ENCODE measurements at regions not wholly inside any gene's neighbourhood (a gene's known extent, or its start where the extent isn't known, plus 50 kb on each side); places are given as distances from the start of the nearest gene placed in this dataset.

GRCh38 chr5:68778484-68778883 lies 315.3 kb upstream of the SLC30A5 start:
- H3K4me3 Mint-ChIP-seq, result no peak overlapping the region
- no peak for TF ChIP-seq NANOG (IDR thresholded peaks at IDR 0.05; ENCODE audit: borderline replicate concordance)
- TF ChIP-seq REST (IDR thresholded peaks at IDR 0.05; ENCODE audit: unreplicated experiment), result no peak
- TF ChIP-seq ZNF331 (CRISPR knock-in tag; IDR thresholded peaks at IDR 0.05; ENCODE audit: low read depth), result no peak
- no peak for TF ChIP-seq CTCF (conservative IDR thresholded peaks at IDR 0.05; ENCODE audit: low read depth in 2 of 2)
- no peak for TF ChIP-seq CREB1 (CRISPR knock-in tag; IDR thresholded peaks at IDR 0.05; ENCODE audit: low read depth)
- TF ChIP-seq EZH2 (IDR thresholded peaks at IDR 0.05; ENCODE audit: low read depth, unreplicated experiment), result no peak
- TF ChIP-seq ZNF114 (CRISPR knock-in tag; IDR thresholded peaks at IDR 0.05), result no peak
- no peak for TF ChIP-seq STAT1 (IDR thresholded peaks at IDR 0.05; ENCODE audit: unreplicated experiment)

GRCh38 chr5:68780299-68780955 lies 313.4 kb upstream of the SLC30A5 start:
- peaks cover 9% of the 10 kb centered on the region; the same call in 1 of the 2 replicates for H3K9me2 ChIP-seq (ENCODE audit: insufficient read depth)
- H2AFZ ChIP-seq, result no peak overlapping the region
- Mint-ChIP-seq H3K4me3 (no peak overlapping the region), H3K36me3 (ENCODE audit: low read depth) (no peaks in the 10 kb centered on the region; the same call in 2 of the 3 replicates), H3K27me3 (ENCODE audit: insufficient read depth, low read depth, poor library complexity) (no peaks in the 10 kb centered on the region), H3K27ac (no peak overlapping the region), H3K4me1 (no peaks in the 10 kb centered on the region), H3K9me3 (peaks cover 10% of the 10 kb centered on the region; the same call in 2 of the 3 replicates)
- DNase-seq (ENCODE audit: low spot score), result no peak
- H3K4me3 ChIP-seq, result no peak overlapping the region
- ATAC-seq, result no peak
- H3K4me2 ChIP-seq, result no peak overlapping the region
- no peaks in the 10 kb centered on the region for H4K20me1 ChIP-seq (replicated peaks; ENCODE audit: insufficient read depth)
- no peaks in the 10 kb centered on the region for H3K79me2 ChIP-seq (replicated peaks; ENCODE audit: insufficient read depth)
- H3K27me3 ChIP-seq (ENCODE audit: insufficient read depth), result no peaks in the 10 kb centered on the region
- no peaks in the 10 kb centered on the region for H3K36me3 ChIP-seq (ENCODE audit: insufficient read depth)
- no peaks in the 10 kb centered on the region for H3F3A ChIP-seq (replicated peaks; ENCODE audit: low read depth)
- no peaks in the 10 kb centered on the region for H3K4me1 ChIP-seq (ENCODE audit: insufficient read depth)
- no peak overlapping the region for H3K27ac ChIP-seq (ENCODE audit: low read depth)
- no peak for TF ChIP-seq CTCF (conservative IDR thresholded peaks at IDR 0.05; ENCODE audit: low read depth in 2 of 2)
- no peak for TF ChIP-seq POLR2AphosphoS5 (IDR thresholded peaks at IDR 0.05; ENCODE audit: low read depth)
- TF ChIP-seq REST (IDR thresholded peaks at IDR 0.05; ENCODE audit: unreplicated experiment), result no peak
- no peak for TF ChIP-seq ZNF114 (CRISPR knock-in tag; IDR thresholded peaks at IDR 0.05)
- TF ChIP-seq EZH2phosphoT487 (IDR thresholded peaks at IDR 0.05; ENCODE audit: unreplicated experiment), result no peak
- TF ChIP-seq ZNF331 (CRISPR knock-in tag; IDR thresholded peaks at IDR 0.05; ENCODE audit: low read depth), result no peak
- no peak for TF ChIP-seq EZH2 (IDR thresholded peaks at IDR 0.05; ENCODE audit: low read depth, unreplicated experiment)

More at GRCh38 chr5:68778484-68778883, 315.3 kb upstream of the SLC30A5 start:
- no peaks in the 10 kb centered on the region for H3K4me1 Mint-ChIP-seq
- DNase-seq (ENCODE audit: low spot score) (no peak), ATAC-seq (no peak)
- no peaks in the 10 kb centered on the region for H3K36me3 Mint-ChIP-seq (ENCODE audit: low read depth)
- Histone ChIP-seq H3F3A (replicated peaks; ENCODE audit: low read depth) (no peaks in the 10 kb centered on the region), H3K36me3 (ENCODE audit: insufficient read depth) (no peaks in the 10 kb centered on the region), H3K27me3 (ENCODE audit: insufficient read depth) (no peaks in the 10 kb centered on the region), H3K27ac (ENCODE audit: low read depth) (no peak overlapping the region), H2AFZ (no peak overlapping the region), H3K4me3 (no peak overlapping the region), H3K79me2 (replicated peaks; ENCODE audit: insufficient read depth) (no peaks in the 10 kb centered on the region), H3K4me1 (ENCODE audit: insufficient read depth) (no peaks in the 10 kb centered on the region), H3K4me2 (no peak overlapping the region), H3K9me2 (ENCODE audit: insufficient read depth) (peaks cover 18% of the 10 kb centered on the region; the same call in 1 of the 2 replicates), H4K20me1 (replicated peaks; ENCODE audit: insufficient read depth) (no peaks in the 10 kb centered on the region)
- H3K27ac Mint-ChIP-seq, result no peak overlapping the region; the same call in 1 of the 2 replicates
- H3K27me3 Mint-ChIP-seq (ENCODE audit: insufficient read depth, low read depth, poor library complexity), result no peaks in the 10 kb centered on the region
- H3K9me3 Mint-ChIP-seq, result no peaks in the 10 kb centered on the region; the same call in 2 of the 3 replicates

Measured in GM23338 (cell line).